HG02642 (cell line): ENCODE measurements at regions not wholly inside any gene's neighbourhood (a gene's known extent, or its start where the extent isn't known, plus 50 kb on each side); places are given as distances from the start of the nearest gene placed in this dataset.
"Not testable (repeated sequence)": the region's sequence is repeated elsewhere in the genome, so short reads cannot be mapped to it uniquely, and the experiment has no call there.

Experiments used
- ATAC-seq: cut with Tn5 transposase; IDR thresholded peaks from one replicate; pipeline ENCODE4 v1.9.1; 2021; ENCODE audit warnings: mild to moderate bottlenecking; ENCODE audit not compliant: unreplicated experiment, poor library complexity

DNA sequence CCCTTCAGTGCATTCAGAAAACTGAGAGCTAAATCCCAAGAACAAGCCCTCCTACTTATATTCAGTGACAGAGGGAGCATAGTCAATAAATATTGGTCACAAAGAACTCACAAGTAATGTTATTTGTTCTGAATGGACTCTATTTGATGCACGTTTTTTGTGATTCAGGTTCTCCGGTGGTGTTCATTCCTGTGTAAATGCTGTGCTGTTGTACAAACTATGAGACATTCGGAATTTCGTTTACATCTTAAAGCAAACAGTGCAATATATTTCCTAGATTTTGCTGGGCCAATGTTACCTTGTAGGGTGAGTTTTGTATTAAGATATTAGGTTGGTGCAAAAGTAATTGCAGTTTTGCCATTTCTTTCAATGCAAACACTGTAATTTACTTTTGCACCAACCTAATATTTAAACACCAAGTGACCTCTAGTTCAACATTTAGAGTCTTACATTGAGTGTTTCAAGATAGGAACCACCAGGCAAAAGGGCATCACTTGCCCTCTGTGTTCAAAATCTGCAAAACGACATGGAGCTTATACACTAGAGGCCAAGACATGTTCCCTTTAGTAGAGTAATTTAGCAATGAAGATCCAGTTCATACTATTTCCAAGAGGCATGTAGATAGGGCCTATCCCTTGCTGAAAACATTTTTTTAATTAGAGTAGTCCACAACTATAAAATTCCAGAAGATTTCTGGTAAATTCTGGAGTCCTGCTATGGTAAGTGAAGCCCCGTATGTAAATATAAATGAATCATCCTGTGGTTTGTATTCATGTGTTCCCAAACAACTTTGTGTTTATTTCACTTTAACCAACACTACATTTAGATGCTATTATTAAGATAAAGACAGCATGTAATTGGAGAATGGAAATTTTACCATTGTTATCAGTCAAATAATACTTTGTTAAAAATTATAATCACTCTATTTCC, 444.0 kb upstream of the PTGER4 start:
- ATAC-seq = no peak

DNA sequence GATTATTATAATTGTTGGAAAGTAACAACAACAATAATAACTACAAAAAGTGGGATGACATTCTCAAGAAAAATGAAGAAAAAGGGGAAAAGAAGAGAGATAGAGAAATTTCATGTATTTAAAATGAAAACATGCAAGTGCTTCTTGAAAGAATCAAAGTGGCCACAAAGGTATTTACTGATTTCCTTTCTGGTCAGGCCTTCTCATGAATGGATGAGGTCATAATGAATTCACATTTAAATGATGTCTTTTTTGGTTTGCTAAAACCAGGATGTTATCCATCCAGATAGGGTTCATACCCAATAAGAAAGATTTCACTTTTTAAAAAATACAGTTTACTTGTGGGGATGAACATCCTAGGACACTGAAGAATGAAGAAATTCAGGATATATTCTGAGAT, 446.4 kb upstream of the PTGER4 start:
- no peak for ATAC-seq

DNA sequence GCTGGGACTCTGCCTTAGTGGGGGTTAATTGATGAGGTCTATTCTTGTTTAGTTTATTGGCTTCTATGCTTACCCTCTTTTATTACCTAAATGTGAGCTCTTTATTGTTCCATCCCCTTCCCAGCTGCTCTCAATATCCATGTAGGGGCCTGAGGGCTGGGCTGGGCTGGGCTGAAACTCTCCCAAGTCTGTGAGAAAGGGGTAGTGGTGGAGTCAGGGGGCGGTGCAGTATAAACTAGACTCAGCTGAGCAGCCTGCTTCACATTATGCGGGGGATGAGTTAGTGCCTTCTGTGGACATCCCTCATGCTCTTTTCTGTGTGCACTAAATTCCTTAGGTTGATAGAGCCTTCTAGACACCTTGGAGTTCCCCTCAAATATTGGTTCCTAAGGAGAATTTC, 451.8 kb upstream of the PTGER4 start:
- ATAC-seq = no peak

DNA sequence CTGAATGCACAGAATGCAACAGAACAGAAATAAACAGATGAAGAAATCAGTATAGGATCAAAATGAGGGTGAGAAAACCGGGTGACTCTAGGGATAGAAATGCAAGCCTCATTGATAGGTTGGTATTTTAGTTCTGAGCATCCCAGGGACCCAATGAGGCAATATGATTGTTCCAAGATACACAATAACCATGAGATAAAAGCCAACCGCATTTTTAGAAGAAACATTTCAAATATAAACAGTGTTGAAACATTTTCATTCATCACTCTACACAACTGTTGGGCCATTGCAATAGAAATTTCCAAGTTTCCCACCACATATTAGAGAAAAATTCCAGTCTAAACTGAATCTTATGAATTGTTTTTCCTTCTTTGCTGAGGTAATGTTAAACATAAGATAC, 452.3 kb upstream of the PTGER4 start:
- no peak for ATAC-seq

DNA sequence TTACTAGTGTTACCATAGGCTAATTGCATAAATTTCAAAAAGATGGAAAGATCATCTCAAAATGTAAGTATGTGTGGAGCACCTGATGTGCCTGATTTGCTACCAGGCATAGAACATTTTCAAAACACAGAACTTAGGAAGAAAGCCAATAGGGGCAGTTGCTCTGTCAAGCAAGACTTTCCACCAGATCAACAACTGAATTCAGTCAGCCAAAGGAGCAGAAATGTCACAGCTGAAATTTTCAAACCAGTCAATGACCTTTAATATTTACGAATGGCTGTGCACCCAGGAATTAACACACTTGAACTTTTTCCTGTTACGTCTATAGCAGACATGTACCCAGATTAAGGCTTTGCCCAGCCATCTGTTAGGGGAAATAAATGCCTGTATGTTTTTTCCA, 452.8 kb upstream of the PTGER4 start:
- ATAC-seq = no peak

DNA sequence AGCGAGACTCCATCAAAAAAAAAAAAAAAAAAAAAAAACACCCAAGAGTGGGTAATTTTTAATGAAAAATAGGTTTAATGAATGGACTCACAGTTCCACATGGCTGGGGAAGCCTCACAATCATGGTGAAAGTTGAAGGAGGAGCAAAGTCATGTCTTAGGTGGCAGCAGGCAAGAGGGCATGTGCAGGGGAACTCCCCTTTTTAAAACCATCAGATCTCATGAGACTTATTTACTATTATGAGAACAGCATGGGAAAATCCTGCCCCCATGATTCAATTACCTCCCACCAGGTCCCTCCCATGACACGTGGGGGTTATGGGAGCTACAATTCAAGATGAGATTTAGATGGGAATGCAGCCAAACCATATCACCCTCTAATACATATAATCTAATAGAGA, 454.6 kb upstream of the PTGER4 start:
- peak; percentile 30 for ATAC-seq

DNA sequence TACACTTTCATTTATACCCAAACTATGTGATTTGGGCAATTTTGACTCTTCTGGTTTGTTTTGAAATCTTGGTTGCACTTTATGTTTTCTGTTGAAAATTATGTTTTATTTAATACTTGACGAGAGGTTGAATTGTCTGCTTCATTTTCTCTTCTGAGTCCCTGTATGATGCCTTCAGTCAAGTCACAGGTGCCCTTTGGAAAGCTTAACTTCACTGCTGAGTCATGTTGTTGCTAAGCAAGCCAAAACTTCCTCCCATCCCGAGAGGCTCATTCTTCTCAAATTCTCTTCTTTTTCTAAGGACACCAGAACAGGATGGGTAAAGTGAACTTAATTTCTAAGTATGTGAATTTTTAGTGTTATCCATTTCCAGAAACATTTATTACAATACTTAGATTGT, 455.3 kb upstream of the PTGER4 start:
- ATAC-seq = peak; percentile 23

DNA sequence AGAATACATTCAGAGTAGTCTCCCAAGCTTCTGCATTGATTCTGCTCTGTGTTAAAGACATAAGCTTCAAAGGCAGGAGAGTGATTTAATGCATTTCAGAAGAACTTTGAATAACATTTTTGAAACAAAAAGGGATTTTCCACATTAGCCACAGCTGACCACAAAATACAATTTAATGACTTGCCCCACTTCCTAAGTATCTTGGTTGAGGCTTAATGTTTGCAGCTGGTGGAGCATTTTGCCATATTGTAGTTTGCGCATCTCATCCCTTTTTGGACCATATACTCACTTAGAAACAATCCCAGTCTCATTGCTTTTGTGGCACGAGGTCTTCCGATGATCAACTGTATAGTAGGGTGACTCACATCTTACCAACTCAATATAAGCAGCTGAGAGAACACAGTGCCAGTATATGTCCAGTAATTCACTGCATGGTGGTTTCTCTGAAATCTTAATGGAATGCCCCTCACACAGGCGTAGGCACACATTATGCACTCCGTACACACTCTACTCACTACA, 455.8 kb upstream of the PTGER4 start:
- ATAC-seq = peak; percentile 76

DNA sequence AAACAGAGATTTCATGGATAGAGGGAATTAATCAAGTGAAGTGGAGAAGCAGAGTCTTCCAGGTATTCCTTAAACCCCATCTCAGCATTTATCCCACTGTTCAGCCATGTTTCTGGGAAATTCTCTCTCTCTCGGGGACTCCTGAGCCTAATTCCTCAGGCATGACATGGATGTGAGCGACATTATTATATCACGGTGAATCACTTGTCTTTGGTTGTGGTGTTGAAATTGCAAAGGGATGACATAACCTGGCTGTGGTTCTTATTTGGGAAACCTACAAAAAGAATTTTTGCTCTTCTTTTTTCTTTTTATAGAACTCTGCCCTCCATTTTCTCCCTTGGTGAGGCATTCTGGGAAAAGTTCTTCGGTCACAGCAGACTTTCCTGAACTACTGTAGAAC, 457.9 kb upstream of the PTGER4 start:
- ATAC-seq = no peak

DNA sequence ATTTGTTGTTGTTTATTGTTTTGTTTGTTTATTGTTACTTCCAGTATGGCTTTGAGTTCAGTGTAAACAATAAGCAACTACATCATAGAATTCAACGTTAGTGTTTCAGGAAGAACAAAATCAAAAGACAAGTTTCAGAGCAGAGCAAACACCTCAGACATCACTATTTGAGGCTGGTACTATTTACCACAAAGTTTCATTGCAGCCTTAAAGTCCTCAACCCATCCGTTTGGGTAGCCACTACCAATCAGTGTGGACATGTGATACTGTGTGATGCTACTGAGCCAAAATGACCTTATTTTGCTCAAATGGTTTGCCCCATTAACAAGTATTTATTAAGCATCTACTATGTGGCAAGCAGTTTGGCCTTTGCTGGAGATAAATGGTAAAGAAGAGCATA, 458.5 kb upstream of the PTGER4 start:
- no peak for ATAC-seq

DNA sequence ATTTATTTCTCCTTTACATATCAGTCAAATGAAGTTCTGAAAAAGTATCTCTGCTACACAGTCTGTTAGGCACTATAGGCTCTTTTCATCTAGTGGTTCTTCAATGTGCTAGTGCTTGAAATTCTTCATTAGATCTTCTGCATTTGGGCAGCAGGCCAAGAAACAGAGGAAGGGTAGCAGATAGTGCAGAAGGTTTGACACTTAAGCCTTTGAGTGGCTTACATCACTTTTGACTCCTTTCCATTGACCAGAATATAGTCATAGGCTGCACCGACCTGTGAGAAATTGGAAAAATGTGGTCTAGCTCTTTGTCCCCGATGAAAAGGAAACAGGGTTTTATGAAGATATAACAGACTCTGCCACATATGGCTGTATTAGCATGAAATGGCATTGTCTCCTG, 459.5 kb upstream of the PTGER4 start:
- no peak for ATAC-seq

DNA sequence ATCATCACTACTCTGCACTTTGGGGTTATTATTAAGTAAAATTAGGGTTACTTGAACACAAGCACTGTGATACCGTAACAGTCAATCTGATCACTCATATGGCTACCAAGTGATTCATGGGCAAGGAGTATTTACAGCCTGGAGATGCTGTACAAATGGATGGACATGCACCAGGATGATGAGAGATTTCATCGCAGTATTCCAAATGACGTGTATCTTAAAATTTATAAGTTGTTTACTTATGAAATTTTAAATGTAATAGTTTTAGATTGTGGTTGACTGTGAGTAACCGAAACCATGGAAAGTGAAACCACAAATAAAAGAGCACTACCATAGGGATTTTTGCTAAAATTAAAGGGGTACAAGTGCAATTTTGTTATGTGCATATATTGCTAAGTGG, 462.2 kb upstream of the PTGER4 start:
- no peak for ATAC-seq

DNA sequence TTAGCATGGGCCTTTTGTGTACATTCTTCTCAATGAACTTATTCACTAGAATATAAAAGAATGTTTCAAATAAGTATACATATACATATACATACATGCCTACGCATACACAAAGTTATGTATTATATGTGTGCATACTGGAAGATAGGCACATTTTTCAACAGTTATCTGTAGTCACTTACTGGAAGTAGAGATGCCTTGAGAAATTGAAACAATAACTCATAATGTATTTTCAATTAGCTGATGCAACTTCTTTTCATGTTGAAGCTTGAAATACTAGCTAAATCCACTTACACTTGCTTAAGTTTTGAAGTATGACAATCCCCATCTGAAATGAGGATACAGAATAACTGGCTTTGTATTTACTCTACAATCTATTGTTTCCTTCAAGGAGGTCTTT, 469.0 kb upstream of the PTGER4 start:
- ATAC-seq = no peak

DNA sequence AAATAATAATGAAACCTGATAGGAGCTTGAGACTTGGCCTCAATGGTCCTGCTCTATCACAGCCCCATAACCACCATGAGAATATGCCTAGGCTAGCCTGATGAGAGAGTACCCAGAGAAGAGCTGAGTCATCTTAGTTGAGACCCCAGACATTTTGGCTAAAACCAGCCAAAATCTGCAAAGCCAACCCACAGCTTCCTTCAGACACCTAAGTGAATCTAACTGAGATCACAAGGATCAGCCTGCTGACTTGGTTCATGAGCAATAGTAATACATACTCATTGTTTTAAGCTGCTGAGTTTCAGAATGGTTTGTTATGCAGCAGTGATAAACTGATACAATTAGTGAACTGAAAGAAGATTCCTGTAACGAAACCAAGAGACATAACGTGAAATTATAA, 473.7 kb upstream of the PTGER4 start:
- no peak for ATAC-seq

DNA sequence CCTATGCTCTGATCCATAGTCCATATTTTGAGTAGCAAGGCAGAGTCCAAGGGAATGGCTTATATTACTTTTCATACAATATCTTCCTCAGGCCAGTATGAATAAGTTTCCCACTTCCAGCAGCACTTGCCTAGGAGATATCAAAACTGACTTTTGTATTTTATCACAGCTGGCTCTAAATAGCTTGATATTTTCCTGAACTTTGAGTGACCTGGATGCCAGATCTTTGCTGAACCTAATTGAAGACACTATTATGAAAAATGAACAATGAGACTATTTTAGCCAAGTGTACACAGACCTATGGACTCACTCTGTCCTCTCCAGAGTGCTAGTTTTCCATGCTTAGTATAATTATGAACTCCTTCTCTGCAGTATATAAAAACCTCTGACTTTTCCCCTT, 475.6 kb upstream of the PTGER4 start:
- no peak for ATAC-seq

DNA sequence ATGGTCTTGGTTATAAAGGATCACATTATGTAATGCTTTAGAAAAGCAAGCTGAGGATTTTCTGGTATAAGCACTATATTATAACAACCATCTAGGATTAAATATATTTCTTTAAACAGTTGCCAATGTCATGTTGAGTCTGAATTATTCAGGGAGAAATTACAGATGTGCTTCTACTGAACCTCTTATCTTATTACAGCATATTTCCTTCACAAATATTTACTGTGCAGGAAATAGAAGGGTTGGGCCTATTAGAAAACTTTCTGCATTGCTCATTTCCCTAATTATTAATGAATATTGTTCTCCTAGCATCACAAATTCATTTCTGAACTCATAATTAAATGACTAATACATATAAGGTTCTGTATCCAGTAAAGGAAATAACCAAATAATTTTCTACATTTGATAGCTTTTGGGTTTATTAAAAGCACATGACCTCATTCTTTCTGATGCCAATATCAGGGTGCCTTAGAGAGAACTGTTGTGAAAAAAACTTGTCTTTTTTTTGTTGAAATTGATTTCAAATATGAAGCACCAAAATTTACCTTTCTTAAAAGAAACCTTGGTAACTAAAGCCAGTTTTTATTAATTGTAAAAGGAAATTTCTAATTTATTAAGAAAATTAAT, 476.8 kb upstream of the PTGER4 start:
- no peak for ATAC-seq

DNA sequence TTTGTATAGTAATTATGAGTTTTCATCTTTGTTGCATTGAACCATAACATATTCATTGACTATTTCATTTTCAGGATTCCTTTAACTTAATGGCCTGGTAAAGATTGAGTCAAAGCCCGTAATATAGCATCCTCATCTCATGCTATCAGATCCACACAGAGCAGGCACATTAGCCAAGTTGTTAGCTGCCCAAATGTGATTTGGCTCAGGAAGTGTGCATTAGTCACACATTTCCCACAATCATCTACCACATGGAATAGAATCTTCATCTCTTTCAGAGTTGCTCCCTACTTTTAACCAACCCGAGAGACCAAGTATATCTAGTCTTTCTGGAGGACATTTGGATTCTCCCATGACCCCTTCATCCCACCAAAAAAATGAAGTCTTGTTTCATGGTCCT, 481.0 kb upstream of the PTGER4 start:
- no peak for ATAC-seq

DNA sequence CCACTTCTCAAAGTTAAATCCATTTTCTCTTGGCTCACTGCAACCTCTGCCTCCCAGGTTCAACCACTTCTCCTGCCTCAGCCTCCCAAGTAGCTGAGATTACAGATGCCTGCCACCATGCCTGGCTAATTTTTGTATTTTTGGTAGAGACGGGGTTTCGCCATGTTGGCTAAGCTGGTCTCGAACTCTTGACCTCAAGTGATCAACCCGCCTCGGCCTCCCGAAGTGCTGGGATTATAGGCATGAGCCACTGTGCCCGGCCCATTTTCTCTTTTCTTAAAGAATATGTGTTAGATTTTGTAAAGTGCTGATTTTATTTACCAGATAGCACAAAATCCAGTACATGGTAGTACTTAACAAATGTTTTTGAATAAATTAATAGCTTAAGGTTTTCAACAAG, 484.1 kb upstream of the PTGER4 start:
- not testable (repeated sequence) for ATAC-seq

DNA sequence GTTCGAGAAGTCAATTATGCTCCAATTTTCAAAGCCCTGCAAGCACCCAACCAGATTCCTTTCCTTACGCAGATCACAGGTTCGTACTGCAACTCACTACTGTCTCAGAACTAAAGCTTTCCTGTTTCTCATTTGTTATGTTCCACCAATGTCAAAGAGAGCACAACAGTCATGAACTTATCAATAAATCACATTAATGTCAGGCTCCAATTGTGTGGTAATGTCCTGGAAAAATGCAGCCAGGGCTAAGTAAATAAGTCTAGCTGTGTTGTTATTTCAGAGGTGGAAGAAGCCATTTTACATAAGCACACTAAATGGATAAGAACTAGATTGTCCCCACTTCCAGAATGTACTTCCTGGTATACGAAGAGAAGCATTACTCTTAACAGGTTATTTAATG, 488.6 kb upstream of the PTGER4 start:
- ATAC-seq = no peak

DNA sequence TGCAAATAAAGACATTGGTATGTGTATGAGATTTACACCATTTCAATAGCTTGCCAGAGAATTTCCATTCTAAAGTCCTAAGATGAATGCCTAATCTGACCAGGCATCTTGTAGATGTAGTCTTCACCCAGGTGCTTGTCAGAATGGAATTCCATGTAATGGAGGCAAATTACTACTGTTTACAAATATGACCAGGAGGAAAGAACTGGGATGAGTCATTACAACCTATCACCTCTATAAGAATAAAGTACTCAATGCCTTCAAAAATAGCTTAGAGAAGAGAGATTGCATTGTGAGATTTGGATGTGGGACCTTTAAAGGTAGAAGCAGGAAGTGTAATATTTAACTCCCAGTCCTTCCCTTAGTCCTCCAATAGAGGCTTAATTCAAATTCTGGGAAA, 507.0 kb upstream of the PTGER4 start:
- ATAC-seq = no peak

DNA sequence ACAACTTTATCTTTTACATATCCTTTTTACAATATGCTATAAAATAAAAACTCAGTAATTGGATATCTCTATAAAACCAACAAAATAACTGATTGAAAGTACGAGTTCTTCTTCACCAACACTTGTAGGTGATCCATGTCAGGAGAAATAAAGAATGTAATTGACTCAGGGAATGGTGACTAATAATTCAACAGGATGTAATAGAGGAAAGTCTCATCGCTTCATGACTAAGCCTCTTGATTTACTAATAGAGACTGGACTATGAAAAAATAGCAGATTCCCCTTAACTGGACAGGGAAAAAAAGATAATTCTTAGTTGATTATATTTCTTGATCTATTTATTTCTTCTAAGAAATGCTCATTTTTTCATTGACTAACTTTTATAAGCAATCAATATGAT, 507.7 kb upstream of the PTGER4 start:
- ATAC-seq = no peak

DNA sequence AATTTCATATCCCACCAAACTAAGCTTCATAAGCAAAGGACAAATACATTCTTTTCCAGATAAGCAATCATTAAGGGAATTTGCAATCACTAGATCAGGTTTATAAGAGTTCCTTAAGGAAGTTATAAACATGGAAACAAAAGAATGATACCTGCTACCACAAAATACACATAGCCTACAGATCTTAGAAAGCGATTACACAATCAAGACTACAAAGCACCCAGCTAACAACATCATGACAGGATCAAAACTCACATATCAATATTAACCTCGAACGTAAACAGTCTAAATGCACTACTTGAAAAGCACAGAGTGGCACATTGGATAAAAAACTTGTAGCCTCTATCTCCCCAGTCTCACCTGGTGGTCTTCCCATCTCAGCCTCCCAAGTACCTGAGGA, 512.4 kb upstream of the PTGER4 start:
- no peak for ATAC-seq
